GM18505 (cell line): ENCODE measurements at regions not wholly inside any gene's neighbourhood (a gene's known extent, or its start where the extent isn't known, plus 50 kb on each side); places are given as distances from the start of the nearest gene placed in this dataset.
"Not testable (repeated sequence)": the region's sequence is repeated elsewhere in the genome, so short reads cannot be mapped to it uniquely, and the experiment has no call there.

ENCODE experiments used
- ATAC-seq: cut with Tn5 transposase; IDR thresholded peaks from one replicate; pipeline ENCODE4 v1.9.1; 2021; ENCODE audit not compliant: unreplicated experiment
- POLR2A ChIP-seq: IDR thresholded peaks from 4 replicates; pipeline ENCODE4 v1.6.1; 2011; ENCODE audit warnings: borderline replicate concordance; ENCODE audit not compliant: insufficient read depth, insufficient read length; ENCODE audit errors: extremely low read depth

DNA sequence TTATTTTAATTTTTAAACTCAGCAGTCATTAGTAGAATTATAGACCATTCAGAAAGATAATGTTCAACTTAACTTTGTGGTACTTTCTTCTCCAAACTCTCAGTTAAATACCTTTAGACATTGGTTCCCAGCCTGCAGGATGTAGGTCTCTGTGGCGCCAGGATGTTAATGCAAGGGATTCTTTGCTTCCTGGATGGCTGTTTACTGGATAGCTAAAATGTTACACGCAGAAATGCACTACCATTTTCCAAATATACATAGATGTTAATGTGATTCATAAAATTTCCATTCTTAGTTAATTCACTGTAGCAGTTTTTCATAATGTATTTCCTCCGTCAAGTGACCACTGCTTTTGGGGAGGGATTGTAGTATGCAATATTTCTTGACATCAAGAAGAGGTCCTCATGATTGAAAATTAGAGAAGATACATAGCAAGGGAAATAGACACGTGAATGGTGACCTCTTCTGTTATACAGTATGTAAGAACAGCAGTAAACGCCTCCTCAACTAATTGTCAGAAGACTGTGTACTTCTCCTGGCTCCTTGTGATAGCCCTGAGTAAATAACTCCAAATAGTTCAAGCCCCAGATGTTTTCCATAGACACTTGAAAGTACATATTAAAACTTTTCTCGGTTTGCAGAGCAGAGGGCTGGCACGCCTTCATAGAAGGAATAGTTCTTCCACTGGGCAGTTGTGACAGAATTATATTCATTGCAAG, 128.8 kb downstream of the LCA5 start:
- no peak for ATAC-seq
- no peak for TF ChIP-seq POLR2A

DNA sequence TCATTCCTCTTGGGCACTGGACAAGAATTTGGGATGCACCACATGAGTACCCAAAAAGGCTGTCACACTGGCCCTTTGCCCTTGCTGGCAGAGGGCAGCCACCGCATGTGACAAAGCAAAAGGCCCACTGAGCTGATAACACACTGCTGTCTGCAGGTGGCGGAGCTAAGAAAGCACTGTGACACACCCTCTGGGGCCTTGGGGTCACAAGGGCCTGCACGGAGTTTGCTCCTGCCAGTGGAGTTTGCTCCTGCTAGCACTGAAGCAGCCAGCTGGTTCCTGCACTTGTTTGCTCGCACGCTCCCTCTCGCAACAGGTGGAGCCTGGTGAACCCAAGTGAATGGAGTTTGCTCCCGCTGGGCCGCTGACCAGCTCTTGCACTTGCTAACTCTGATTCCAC, 132.6 kb downstream of the LCA5 start:
- no peak for TF ChIP-seq POLR2A
- no peak for ATAC-seq

DNA sequence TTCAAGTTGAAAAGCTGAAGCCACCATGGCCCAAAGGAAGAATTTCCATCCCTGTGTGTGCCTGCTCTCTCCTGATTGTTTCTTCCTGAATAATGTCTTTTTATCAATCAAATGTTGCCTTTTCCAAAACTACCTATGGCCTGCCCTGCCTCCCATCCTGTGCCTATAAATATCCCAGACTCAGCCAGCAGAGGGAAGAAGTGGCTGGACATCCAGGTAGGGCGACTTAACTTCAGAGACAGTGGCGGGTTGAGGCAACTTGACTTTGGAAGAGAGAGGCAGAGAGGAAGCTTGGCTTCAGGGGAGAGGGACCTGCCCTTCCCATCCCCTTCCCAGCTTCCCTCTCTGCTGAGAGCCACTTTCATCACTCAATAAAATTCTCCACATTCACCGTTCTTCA, 133.0 kb downstream of the LCA5 start:
- no peak for TF ChIP-seq POLR2A

DNA sequence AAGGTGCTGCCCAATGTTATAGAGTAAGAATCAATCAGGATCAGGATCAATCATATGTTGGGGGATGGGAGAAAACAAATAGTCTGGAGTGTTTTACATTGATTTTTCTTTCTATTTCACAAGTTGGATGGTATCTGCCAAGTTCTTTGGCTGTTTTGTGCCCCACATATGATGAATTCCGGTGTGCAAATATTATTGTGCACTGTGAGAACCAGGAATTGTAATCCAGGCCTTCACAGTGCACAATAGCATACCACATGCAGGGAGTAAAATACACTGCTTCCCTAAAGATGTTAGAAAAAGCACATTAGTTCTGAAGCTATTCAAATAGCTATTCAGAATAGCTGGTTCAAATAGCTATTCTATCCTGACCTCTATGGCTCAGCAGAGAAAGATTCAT, 133.7 kb downstream of the LCA5 start:
- no peak for TF ChIP-seq POLR2A
- ATAC-seq = no peak

More for the DNA sequence above, 133.0 kb downstream of the LCA5 start:
- ATAC-seq = no peak

DNA sequence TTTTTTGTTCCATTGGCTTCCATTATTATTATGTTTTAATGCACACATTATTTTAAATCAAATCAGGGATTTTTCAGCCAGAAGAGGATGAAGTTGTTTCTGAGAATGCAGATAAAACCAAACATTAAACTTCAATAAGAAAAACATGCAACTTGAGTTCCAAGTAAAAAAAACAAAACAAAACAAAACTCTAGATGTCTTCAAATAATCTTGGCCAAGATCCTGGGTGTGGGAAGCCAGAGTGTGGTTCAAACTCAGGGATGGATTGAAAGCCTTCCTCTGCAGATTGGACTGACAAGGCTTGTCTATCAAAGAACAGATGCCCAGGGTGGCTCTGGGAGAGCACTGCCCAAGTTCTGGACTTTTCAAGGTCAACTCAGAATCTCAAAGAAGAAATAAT, 134.1 kb downstream of the LCA5 start:
- TF ChIP-seq POLR2A = no peak
- no peak for ATAC-seq

DNA sequence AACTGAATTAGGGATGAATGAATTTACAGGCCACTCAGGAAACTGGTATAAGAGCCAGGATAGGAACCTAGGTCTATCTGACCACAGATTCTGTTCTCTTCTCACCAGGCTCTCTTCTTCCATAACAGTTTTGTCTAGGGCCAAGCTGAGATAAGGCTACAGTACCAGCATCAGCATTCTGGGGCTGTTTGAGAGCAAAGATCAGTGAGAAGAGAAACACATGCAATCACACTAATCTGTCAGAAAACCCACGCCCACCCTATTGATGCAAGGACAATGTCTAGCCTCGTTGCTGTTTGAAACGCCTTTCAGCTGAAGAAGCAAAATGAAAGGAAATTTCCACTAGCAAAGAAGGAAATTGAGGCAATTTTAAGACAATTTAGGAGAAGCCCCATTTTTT, 137.7 kb downstream of the LCA5 start:
- no peak for TF ChIP-seq POLR2A
- no peak for ATAC-seq

DNA sequence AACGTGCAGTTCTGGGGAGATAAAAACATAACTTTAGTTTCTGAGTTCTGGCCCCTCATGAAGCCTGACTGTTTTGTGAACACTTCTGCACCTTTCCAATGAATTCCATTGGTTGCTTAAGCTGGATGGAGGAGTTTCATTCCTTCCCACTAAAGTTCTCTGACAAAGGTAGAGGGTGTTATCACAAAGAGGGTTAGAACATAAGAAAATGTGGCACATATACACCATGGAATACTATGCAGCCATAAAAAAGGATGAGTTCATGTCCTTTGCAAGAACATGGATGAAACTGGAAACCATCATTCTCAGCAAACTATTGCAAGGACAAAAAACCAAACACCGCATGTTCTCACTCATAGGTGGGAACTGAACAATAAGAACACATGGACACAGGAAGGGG, 138.6 kb downstream of the LCA5 start:
- ATAC-seq = not testable (repeated sequence)

DNA sequence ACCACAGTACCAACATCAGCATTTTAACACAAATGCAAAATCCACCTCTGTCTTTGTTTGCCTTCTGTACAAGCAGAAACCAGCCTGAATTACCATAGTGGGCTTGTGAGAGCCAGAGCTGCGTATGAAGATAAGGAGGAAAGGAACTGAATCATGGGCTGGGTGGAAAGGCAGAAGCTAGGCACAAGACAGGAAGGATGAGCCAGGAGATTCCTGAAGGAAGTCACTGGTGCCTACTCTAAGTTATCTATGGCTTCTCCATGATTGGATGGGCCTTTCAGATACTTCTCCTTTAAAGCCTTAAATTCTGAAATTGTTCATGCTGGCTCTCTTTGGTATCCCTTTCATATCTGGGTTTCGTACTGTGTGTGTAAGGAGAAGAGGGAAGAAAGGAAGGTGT, 140.6 kb downstream of the LCA5 start:
- no peak for TF ChIP-seq POLR2A
- no peak for ATAC-seq

DNA sequence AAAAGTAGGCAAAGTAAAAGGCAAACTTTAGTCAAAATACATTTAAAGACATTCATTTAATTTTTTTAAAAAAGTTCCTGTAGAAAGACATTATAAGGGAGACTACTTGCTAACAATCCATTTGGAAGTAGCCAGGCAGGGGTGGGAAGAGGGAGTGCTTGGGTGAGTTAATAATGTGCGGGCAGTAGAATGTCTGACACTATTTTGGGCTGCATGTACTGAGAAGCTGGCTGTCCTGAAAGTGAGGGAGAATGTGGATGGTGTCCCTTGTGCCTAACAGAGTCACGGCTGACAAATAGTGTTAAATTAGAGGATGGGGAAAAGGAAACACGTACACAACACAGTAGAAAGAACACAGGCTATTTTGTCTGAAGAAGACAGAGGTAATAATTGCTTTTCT, 142.5 kb downstream of the LCA5 start:
- no peak for TF ChIP-seq POLR2A
- ATAC-seq = no peak

DNA sequence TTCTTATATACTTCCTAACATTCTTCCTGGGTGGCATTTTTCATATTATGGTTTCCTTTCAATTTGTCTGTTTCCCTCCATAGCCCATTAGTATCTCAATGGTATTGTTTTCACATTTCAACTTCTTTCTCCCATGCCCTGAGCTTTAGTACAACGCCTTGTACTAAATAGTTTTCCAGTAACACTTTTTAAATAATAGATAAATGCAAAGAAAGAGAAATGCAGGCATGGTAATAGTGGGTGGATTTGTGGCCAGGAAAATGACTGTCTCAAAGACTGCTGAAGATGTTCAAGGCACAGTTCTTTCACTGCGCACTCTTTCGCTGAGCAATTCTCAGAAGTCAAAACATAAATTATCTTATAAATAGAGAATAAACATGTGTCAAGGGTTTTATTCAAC, 145.1 kb downstream of the LCA5 start:
- ATAC-seq = no peak
- no peak for TF ChIP-seq POLR2A

DNA sequence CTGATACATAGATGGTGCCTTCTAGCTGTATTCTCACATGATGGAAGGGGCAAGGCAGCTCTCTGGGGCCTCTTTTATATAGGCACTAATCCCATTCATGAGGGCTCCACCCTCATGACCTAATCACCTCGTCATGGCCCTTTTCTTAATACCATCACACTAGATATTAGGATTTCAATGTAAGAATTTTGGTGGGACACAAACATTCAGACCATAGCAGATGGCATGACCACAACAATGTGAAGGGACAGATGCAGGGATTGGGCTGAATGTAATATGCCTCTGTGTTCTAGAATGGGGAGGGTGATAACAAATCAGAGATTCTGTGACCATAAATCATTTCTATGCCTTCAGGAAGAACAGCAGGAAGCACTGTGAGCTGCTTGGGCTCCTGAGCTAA, 145.8 kb downstream of the LCA5 start:
- ATAC-seq = no peak
- TF ChIP-seq POLR2A = no peak

DNA sequence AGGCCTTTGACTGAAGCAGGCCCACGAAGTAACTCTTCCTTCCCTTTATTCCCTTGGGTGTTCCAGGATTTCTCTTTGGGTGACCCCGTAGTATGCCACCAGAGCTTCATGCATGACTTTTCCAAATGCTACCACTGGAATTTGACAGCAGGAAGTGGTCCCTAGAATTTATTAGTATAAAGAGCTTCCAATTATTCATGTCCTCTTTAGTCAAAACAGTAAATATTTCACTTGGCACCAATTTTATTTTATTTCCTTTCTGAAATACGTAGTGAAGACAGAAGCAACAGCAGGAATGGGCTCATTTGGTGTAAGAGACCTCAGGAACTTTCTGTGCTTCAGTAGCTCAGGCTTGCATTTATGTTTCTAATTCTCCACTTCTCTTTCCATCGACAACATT, 151.3 kb downstream of the LCA5 start:
- no peak for ATAC-seq
- TF ChIP-seq POLR2A = no peak

DNA sequence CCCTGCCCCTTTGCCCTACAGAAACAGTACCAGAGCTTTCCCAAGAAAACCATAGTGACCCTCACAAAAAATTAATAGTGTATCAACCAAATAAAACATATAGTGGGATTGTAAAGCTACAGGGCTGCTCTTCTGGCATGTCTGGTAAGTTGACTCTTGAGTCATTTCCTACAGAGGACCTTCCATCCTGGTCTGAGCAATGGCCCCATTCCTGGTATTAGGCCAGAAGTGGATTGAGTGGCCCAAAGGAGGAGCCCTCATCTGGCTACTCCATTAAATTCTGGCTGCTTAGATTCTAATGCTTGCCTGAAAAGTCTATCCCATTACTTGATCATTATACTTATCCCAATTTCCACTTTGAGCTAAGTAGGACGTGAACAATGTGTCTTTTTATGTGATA, 150.9 kb upstream of the HMGN3 start:
- ATAC-seq = no peak
- TF ChIP-seq POLR2A = no peak

DNA sequence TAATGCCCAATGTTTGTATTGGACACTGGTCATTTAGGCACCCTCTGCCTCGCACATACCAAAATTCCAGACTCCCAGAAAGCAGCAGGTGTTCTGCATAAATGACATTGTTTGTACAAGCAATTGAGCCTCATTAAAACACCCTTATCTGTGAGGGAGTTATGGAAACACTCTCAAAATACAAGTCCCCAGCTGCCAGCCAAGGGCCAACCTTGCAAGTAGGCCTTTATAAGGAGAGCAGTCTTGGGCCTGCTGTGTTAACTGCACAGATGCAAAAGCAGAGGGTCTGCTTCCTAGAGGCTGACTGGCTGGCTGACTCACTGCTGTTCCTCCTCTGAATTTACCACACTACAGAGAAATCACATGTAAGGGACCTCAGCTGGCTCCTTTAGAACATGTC, 150.4 kb upstream of the HMGN3 start:
- ATAC-seq = no peak
- TF ChIP-seq POLR2A = no peak

DNA sequence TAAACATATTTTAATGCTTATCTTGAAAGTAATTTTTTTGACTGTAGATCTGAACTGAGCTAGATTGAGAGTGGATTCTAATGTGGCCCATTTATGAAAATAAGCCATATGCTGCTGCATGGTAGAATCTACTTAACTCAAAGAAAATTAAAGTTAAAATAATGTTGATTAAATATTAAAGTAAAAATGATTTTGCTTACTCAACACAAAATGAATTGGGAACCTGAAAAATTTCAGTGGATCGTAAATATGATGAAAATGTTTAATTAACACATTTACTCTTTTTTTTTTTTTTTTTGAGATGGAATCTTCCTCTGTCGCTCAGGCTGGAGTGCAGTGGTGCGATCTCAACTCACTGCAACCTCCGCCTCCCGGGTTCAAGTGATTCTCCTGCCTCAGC, 144.5 kb upstream of the HMGN3 start:
- no peak for TF ChIP-seq POLR2A
- no peak for ATAC-seq

DNA sequence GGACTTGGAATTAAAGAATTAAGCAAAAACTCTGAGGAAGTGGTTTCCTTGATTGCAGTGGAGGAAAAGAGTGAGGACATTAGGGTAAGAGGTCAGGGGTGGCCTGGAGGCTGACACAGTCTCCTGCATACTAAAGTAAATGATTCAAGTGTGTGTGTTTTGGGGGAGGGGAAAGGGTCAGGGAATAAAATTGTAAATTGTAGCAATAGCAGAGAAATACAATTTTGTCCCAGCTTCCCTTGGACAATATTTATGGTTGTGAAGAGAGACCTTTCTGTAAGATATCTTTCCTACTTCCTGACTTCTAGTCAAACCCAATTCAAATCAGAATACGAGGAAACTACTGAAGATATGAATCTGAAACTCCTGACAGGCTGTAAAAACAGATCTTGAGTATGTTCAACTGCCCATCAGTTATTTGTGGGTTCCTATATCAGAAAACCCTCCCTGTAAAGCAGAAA, 143.4 kb upstream of the HMGN3 start:
- ATAC-seq = peak; percentile 83
- TF ChIP-seq POLR2A = no peak

DNA sequence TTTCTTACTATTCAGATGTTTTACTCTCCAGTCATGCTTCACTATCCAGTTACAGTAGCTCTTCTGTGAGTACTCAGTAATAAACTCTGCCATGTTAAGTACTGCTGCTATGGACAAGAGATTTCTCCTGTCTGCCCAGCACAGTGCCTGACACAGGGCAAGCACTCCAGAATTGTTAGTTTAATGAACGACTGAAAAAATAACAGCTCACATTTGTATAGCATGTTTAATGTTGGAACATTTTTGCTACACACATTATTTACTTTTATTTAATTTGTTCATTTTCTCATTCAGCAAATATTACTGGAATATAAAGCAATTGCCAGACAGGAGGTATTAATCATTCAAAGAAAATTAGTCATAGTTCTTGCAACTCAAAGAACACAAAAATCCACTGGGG, 142.6 kb upstream of the HMGN3 start:
- no peak for TF ChIP-seq POLR2A
- no peak for ATAC-seq
